ENCODE measurements at regions not wholly inside any gene's neighbourhood (a gene's known extent, or its start where the extent isn't known, plus 50 kb on each side); places are given as distances from the start of the nearest gene placed in this dataset.
"Not testable (repeated sequence)": the region's sequence is repeated elsewhere in the genome, so short reads cannot be mapped to it uniquely, and the experiment has no call there.

GRCh38 chr10:94251098-94251497, 111.6 kb downstream of the NOC3L start:
- DNase-seq (ENCODE audit: low spot score, unreplicated experiment) = no peak
- Mint-ChIP-seq H3K27me3 (no peaks in the 10 kb centered on the region), H3K36me3 (ENCODE audit: insufficient read depth) (peaks cover 6% of the 10 kb centered on the region), H3K4me3 (ENCODE audit: low read depth) (no peak overlapping the region), H3K27ac (no peak overlapping the region), H3K4me1 (ENCODE audit: low read depth) (peaks cover 2% of the 10 kb centered on the region), H3K9me3 (ENCODE audit: low read depth) (no peaks in the 10 kb centered on the region)
- no peak for TF ChIP-seq CTCF (IDR thresholded peaks at IDR 0.05; ENCODE audit: unreplicated experiment)

GRCh38 chr10:94251568-94251967, 111.2 kb downstream of the NOC3L start:
- Mint-ChIP-seq H3K9me3 (ENCODE audit: low read depth) (no peaks in the 10 kb centered on the region), H3K4me3 (ENCODE audit: low read depth) (no peak overlapping the region), H3K27ac (no peak overlapping the region), H3K27me3 (no peaks in the 10 kb centered on the region), H3K4me1 (ENCODE audit: low read depth) (peaks cover 2% of the 10 kb centered on the region), H3K36me3 (ENCODE audit: insufficient read depth) (peaks cover 8% of the 10 kb centered on the region)
- no peak for DNase-seq (ENCODE audit: low spot score, unreplicated experiment)
- TF ChIP-seq CTCF (IDR thresholded peaks at IDR 0.05; ENCODE audit: unreplicated experiment) = no peak

DNA sequence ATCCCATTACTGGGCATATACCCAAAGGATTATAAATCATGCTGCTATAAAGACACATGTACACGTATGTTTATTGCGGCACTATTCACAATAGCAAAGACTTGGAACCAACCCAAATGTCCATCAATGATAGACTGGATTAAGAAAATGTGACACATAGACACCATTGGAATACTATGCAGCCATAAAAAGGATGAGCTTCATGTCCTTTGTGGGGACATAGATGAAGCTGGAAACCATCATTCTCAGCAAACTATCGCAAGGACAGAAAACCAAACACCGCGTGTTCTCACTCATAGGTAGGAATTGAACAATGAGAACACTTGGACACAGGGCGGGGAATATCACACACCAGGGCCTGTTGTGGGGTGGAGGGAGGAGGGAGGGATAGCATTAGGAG, 105.3 kb downstream of the NOC3L start:
- DNase-seq (ENCODE audit: low spot score, unreplicated experiment); H3K4me3 Mint-ChIP-seq (ENCODE audit: low read depth); H3K27ac Mint-ChIP-seq; H3K9me3 Mint-ChIP-seq (ENCODE audit: low read depth); H3K27me3 Mint-ChIP-seq; H3K4me1 Mint-ChIP-seq (ENCODE audit: low read depth): not testable (repeated sequence)
- peaks cover 19% of the 10 kb centered on the region for H3K36me3 Mint-ChIP-seq (ENCODE audit: insufficient read depth)

DNA sequence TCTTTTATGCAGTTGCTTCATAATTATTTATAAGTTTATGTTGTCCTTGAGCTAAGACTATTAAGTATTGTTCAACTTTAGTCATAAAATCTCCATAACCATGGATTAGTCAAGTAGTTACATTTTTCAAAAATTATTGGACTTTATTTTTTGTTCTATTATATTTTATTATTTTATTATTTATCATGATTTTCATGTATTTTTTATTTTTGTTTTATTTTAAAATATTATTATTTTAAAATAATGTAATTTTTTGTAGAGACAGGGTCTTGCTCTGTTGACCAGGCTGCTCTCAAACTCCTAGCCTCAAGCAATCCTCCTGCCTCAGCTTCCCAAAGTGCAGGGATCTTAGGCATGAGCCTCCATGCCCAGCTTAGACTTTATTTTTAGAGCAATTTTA, 102.3 kb downstream of the NOC3L start:
- no peak for TF ChIP-seq CTCF (IDR thresholded peaks at IDR 0.05; ENCODE audit: unreplicated experiment)
- no peaks in the 10 kb centered on the region for H3K4me1 Mint-ChIP-seq (ENCODE audit: low read depth)
- H3K36me3 Mint-ChIP-seq (ENCODE audit: insufficient read depth) = peaks cover 20% of the 10 kb centered on the region
- H3K27me3 Mint-ChIP-seq = no peaks in the 10 kb centered on the region
- no peak for DNase-seq (ENCODE audit: low spot score, unreplicated experiment)
- H3K4me3 Mint-ChIP-seq (ENCODE audit: low read depth) = no peak overlapping the region
- H3K9me3 Mint-ChIP-seq (ENCODE audit: low read depth) = no peaks in the 10 kb centered on the region
- H3K27ac Mint-ChIP-seq = no peak overlapping the region

DNA sequence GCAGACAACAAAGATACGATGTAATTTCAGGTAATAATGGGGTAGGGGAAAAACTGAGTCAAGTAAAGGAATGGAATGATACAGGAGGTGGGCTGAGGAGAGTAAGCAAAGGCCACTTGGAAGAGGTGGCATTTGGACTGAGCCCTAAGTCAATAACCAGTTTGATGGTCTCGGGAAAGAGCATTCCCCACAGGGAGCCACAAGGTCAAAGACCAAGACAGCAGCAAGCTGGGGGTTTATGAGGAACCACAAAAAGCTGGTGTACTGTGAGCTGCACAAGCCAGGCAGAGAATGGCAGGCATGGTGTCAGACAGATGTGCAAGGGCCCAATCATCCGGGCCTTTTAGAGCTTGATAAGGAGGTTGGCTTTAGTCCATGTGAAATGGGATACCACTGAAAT, 98.7 kb downstream of the NOC3L start:
- no peaks in the 10 kb centered on the region for H3K9me3 Mint-ChIP-seq (ENCODE audit: low read depth)
- H3K27ac Mint-ChIP-seq = no peak overlapping the region
- no peak for DNase-seq (ENCODE audit: low spot score, unreplicated experiment)
- no peak overlapping the region for H3K4me3 Mint-ChIP-seq (ENCODE audit: low read depth)
- H3K4me1 Mint-ChIP-seq (ENCODE audit: low read depth) = peaks cover 10% of the 10 kb centered on the region
- no peak for TF ChIP-seq CTCF (IDR thresholded peaks at IDR 0.05; ENCODE audit: unreplicated experiment)
- no peaks in the 10 kb centered on the region for H3K27me3 Mint-ChIP-seq
- peaks cover 18% of the 10 kb centered on the region for H3K36me3 Mint-ChIP-seq (ENCODE audit: insufficient read depth)

GRCh38 chr10:94266091-94266490, 96.6 kb downstream of the NOC3L start:
- Mint-ChIP-seq H3K4me1 (ENCODE audit: low read depth) (peaks cover 10% of the 10 kb centered on the region), H3K36me3 (ENCODE audit: insufficient read depth) (peaks cover 17% of the 10 kb centered on the region), H3K4me3 (ENCODE audit: low read depth) (no peak overlapping the region), H3K9me3 (ENCODE audit: low read depth) (peaks cover 3% of the 10 kb centered on the region), H3K27ac (no peak overlapping the region), H3K27me3 (no peaks in the 10 kb centered on the region)
- no peak for DNase-seq (ENCODE audit: low spot score, unreplicated experiment)
- TF ChIP-seq CTCF (IDR thresholded peaks at IDR 0.05; ENCODE audit: unreplicated experiment) = no peak
